Retinal pigment epithelial cell (primary cell): ENCODE measurements at regions not wholly inside any gene's neighbourhood (a gene's known extent, or its start where the extent isn't known, plus 50 kb on each side); places are given as distances from the start of the nearest gene placed in this dataset.
"Not testable (repeated sequence)": the region's sequence is repeated elsewhere in the genome, so short reads cannot be mapped to it uniquely, and the experiment has no call there.

Experiments used
- DNase-seq: peaks from one replicate; pipeline ENCODE4 v3.0.0-alpha.2; 2010; ENCODE audit warnings: low read depth
- H3K4me3 ChIP-seq: 2 replicates; pipeline ENCODE4 v1.5.1; 2011; ENCODE audit warnings: mild to moderate bottlenecking, low read length, control low read depth, moderate library complexity
- CTCF ChIP-seq: conservative IDR thresholded peaks from 2 replicates; pipeline ENCODE4 v1.5.1; 2011; ENCODE audit warnings: low read depth, low read length, control low read depth, inconsistent platforms

DNA sequence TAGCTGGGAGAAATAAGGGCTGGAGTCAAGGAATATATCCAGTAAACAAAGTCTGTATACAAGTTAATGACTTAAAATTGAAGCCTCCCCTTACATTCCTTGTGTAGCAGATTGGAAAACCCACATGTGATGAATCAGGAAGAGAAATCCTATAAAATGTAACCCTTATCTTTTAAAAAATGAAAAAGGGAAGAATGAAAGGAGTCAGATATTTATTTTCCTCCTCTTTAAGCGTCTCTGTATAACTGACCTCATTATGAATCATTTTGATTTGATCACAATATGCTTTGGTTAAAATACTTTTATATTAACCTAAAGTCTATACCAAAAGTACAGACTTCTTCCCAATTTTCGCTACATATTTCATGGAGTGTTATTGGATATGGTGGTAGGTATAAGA, 316.3 kb upstream of the STAC start:
- no peak for DNase-seq
- no peak overlapping the region for H3K4me3 ChIP-seq
- TF ChIP-seq CTCF, result no peak

DNA sequence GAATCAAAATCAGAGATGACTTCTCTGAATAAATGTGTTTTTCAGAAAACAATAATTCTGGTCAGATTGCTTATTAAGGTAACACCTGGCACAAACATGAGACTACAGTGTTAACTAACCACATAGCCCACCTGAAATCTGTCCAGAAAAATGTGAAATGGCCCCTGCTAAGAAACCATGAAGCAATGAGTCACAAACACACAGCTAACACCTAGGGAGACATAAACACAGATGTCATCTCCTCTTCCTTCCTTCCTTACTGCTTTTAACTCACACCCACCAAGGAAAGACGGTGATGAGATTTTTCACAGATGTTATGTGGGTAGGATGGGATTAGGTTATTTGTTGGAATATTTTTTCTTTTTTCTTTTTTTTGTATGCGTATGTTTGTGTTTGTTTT, 315.0 kb upstream of the STAC start:
- DNase-seq, result no peak
- no peak for TF ChIP-seq CTCF

GRCh38 chr3:36075491-36075890, 304.8 kb upstream of the STAC start:
- H3K4me3 ChIP-seq, result no peak overlapping the region
- no peak for DNase-seq
- no peak for TF ChIP-seq CTCF

More for the DNA sequence above, 315.0 kb upstream of the STAC start:
- no peak overlapping the region for H3K4me3 ChIP-seq

GRCh38 chr3:36077320-36077719, 303.0 kb upstream of the STAC start:
- TF ChIP-seq CTCF, result no peak
- DNase-seq, result no peak
- H3K4me3 ChIP-seq, result no peak overlapping the region

- not testable (repeated sequence) for H3K4me3 ChIP-seq, DNase-seq
Observed at GRCh38 chr3:36082958-36083357, 297.3 kb upstream of the STAC start.

GRCh38 chr3:36095238-36095637, 285.1 kb upstream of the STAC start:
- no peak overlapping the region for H3K4me3 ChIP-seq
- no peak for DNase-seq
- no peak for TF ChIP-seq CTCF

- no peak for DNase-seq
- H3K4me3 ChIP-seq, result no peak overlapping the region
- TF ChIP-seq CTCF, result no peak
Observed at GRCh38 chr3:36097209-36097608, 283.1 kb upstream of the STAC start.

- no peak for TF ChIP-seq CTCF
- DNase-seq, result no peak
Observed at GRCh38 chr3:36114353-36114752, 266.0 kb upstream of the STAC start.

More at GRCh38 chr3:36114353-36114752, 266.0 kb upstream of the STAC start:
- H3K4me3 ChIP-seq, result no peak overlapping the region
